SU-DHL-6 (cell line): ENCODE measurements at regions not wholly inside any gene's neighbourhood (a gene's known extent, or its start where the extent isn't known, plus 50 kb on each side); places are given as distances from the start of the nearest gene placed in this dataset.

Source experiments
- H2AFZ ChIP-seq: fragments of 200-600 bp; sonication (generic); 2 replicates; pipeline ENCODE4 v1.6.1; 2014; ENCODE audit warnings: low read depth, mild to moderate bottlenecking, moderate library complexity, mixed read lengths, antibody characterized with exemption, low read length; ENCODE audit not compliant: severe bottlenecking
- H3F3A ChIP-seq: fragments of 200-600 bp; shearing (Covaris generic); 2 replicates; pipeline ENCODE4 v1.6.0; 2016; ENCODE audit warnings: antibody characterized with exemption, mild to moderate bottlenecking; ENCODE audit not compliant: insufficient read depth
- H3K27ac ChIP-seq: fragments of 200-600 bp; sonication (generic); 2 replicates; pipeline ENCODE4 v1.5.1; 2016; ENCODE audit warnings: low read depth, mild to moderate bottlenecking, low read length, moderate library complexity, mixed read lengths
- H3K27me3 ChIP-seq: fragments of 200-600 bp; sonication (generic), shearing (Covaris generic); 2 replicates; pipeline ENCODE4 v1.6.0; 2014; ENCODE audit warnings: mild to moderate bottlenecking, low read length
- H3K36me3 ChIP-seq: fragments of 200-600 bp; sonication (generic); 2 replicates; pipeline ENCODE4 v1.6.1; 2014; ENCODE audit warnings: mild to moderate bottlenecking, low read length, mixed read lengths
- H3K4me2 ChIP-seq: fragments of 300-600, 200-600 bp; shearing (Covaris generic), sonication (generic); 2 replicates; pipeline ENCODE4 v1.6.0; 2014; ENCODE audit warnings: low read length, low read depth, mild to moderate bottlenecking; ENCODE audit not compliant: poor library complexity, severe bottlenecking
- H3K4me3 ChIP-seq: fragments of 200-600 bp; sonication (generic); 2 replicates; pipeline ENCODE4 v1.5.1; 2014; ENCODE audit warnings: antibody characterized with exemption, low read length, mild to moderate bottlenecking, mixed read lengths; ENCODE audit not compliant: insufficient read depth, poor library complexity, severe bottlenecking
- H3K79me2 ChIP-seq: fragments of 200-600 bp; sonication (generic); 2 replicates; pipeline ENCODE4 v1.6.1; 2014; ENCODE audit warnings: mild to moderate bottlenecking, low read length, moderate library complexity; ENCODE audit not compliant: insufficient read depth
- H3K9ac ChIP-seq: fragments of 200-600 bp; sonication (generic); 2 replicates; pipeline ENCODE4 v1.7.0; 2014; ENCODE audit warnings: mild to moderate bottlenecking, low read length
- H3K9me2 ChIP-seq: fragments of 200-600 bp; sonication (generic); replicated peaks from 2 replicates; pipeline ENCODE4 v1.6.1; 2014; ENCODE audit warnings: low read length; ENCODE audit not compliant: insufficient read depth
- H3K9me3 ChIP-seq: fragments of 200-600 bp; sonication (generic); 2 replicates; pipeline ENCODE4 v1.6.1; 2014; ENCODE audit warnings: low read length, mixed read lengths; ENCODE audit not compliant: insufficient read depth
- H4K20me1 ChIP-seq: fragments of 200-600 bp; sonication (generic); 2 replicates; pipeline ENCODE4 v1.6.1; 2014; ENCODE audit warnings: low read depth, mild to moderate bottlenecking, antibody characterized with exemption, low read length, moderate library complexity, mixed read lengths
- EZH2phosphoT487 ChIP-seq: fragments of 200-600 bp; sonication (generic), shearing (Covaris generic); conservative IDR thresholded peaks from 2 replicates; pipeline ENCODE4 v1.6.1; 2018; ENCODE audit warnings: mild to moderate bottlenecking, antibody characterized with exemption, low read length, moderate library complexity, mixed read lengths
- TF ChIP-seq, protein P1 (sequence below): fragments of 200-600 bp; sonication (generic); IDR thresholded peaks from one replicate; pipeline ENCODE4 v1.5.1; 2017; ENCODE audit warnings: antibody characterized with exemption, mild to moderate bottlenecking, low read length, moderate library complexity; ENCODE audit not compliant: insufficient read depth, poor library complexity, severe bottlenecking

DNA sequence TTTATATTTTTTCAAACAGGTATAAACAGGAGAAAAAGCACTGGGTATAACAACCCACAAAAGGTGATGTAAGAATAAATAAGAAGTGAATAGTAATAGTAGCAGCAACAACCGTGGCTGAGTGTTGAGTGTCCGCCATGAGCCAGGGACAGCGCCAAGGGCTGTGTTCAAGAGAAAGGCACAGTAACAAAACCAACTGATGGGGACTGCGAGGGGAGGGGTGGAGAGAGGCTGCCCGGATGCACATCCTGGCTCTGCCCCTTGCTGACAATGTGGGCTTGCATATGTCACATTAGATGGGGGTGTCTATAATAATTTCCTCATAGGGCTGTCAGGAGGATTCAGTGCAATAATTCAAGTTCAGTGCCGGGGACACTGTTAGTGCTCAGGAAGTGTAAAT lies 912.4 kb downstream of the VRK1 start:
- Histone ChIP-seq H3K4me3 (no peak overlapping the region), H3K36me3 (no peaks in the 10 kb centered on the region), H3K79me2 (no peaks in the 10 kb centered on the region), H3F3A (no peaks in the 10 kb centered on the region), H3K27ac (no peak overlapping the region), H2AFZ (no peak overlapping the region), H3K9me3 (no peaks in the 10 kb centered on the region), H3K9ac (no peak overlapping the region), H3K4me2 (no peak overlapping the region), H3K9me2 (no peaks in the 10 kb centered on the region), H4K20me1 (no peaks in the 10 kb centered on the region), H3K27me3 (no peaks in the 10 kb centered on the region)
- TF ChIP-seq EZH2phosphoT487: no peak
- TF ChIP-seq, protein P1, sequence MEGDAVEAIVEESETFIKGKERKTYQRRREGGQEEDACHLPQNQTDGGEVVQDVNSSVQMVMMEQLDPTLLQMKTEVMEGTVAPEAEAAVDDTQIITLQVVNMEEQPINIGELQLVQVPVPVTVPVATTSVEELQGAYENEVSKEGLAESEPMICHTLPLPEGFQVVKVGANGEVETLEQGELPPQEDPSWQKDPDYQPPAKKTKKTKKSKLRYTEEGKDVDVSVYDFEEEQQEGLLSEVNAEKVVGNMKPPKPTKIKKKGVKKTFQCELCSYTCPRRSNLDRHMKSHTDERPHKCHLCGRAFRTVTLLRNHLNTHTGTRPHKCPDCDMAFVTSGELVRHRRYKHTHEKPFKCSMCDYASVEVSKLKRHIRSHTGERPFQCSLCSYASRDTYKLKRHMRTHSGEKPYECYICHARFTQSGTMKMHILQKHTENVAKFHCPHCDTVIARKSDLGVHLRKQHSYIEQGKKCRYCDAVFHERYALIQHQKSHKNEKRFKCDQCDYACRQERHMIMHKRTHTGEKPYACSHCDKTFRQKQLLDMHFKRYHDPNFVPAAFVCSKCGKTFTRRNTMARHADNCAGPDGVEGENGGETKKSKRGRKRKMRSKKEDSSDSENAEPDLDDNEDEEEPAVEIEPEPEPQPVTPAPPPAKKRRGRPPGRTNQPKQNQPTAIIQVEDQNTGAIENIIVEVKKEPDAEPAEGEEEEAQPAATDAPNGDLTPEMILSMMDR: no peak

DNA sequence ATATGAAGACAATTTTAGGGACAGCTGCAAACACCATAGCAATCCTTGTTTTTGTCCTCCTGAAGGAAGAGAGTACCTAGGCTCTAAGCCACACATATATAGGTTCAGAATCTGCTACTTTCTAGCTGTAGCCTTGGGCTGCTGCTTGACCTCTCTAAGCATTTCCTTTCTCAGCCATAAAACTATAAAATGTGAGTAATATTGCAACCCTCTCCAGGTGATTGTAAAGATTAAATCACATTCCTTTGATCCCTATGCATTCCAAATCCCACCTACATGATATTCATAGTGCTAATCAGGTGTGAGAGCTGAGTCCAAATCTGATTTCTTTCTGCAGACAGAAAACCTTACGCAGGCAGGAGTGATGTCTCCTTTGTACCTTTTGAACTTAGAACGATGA lies 913.5 kb downstream of the VRK1 start:
- Histone ChIP-seq H2AFZ (no peak overlapping the region), H3K9ac (no peak overlapping the region)

DNA sequence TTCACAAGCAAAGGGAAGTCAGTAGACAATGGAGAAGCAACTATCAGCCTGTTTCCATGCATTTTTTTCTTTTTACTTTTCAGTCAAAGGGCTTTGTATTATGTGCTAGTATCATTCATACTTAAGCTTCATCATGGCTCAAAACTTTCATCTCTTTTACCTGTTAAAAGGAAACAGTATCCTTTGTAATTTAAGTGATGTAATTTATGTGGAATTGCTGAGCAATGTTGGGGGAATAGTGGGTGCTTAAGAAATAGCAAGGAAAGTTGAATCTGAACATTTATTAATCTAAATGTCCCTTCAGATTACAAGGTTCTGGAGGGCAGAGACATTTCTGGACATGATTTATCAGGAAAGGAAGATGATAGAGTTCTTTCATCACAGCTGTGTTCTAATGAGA lies 915.3 kb downstream of the VRK1 start:
- no peaks in the 10 kb centered on the region for H4K20me1 ChIP-seq
- H3K27ac ChIP-seq: no peak overlapping the region
- no peaks in the 10 kb centered on the region for H3K36me3 ChIP-seq
- H3K79me2 ChIP-seq: no peaks in the 10 kb centered on the region
- no peaks in the 10 kb centered on the region for H3F3A ChIP-seq
- H3K9me2 ChIP-seq: no peaks in the 10 kb centered on the region
- H3K9ac ChIP-seq: no peak overlapping the region
- H3K9me3 ChIP-seq: no peaks in the 10 kb centered on the region
- H2AFZ ChIP-seq: no peak overlapping the region
- no peaks in the 10 kb centered on the region for H3K27me3 ChIP-seq
- TF ChIP-seq, protein P1: no peak
- TF ChIP-seq EZH2phosphoT487: no peak
- H3K4me3 ChIP-seq: no peak overlapping the region
- H3K4me2 ChIP-seq: no peak overlapping the region

More for the DNA sequence above, 913.5 kb downstream of the VRK1 start:
- Histone ChIP-seq H3K9me3 (no peaks in the 10 kb centered on the region), H3K4me2 (no peak overlapping the region), H3K27ac (no peak overlapping the region), H3K4me3 (no peak overlapping the region), H3K27me3 (no peaks in the 10 kb centered on the region), H4K20me1 (no peaks in the 10 kb centered on the region), H3F3A (no peaks in the 10 kb centered on the region), H3K36me3 (no peaks in the 10 kb centered on the region), H3K9me2 (no peaks in the 10 kb centered on the region), H3K79me2 (no peaks in the 10 kb centered on the region)
- TF ChIP-seq, protein P1: no peak
- TF ChIP-seq EZH2phosphoT487: no peak

DNA sequence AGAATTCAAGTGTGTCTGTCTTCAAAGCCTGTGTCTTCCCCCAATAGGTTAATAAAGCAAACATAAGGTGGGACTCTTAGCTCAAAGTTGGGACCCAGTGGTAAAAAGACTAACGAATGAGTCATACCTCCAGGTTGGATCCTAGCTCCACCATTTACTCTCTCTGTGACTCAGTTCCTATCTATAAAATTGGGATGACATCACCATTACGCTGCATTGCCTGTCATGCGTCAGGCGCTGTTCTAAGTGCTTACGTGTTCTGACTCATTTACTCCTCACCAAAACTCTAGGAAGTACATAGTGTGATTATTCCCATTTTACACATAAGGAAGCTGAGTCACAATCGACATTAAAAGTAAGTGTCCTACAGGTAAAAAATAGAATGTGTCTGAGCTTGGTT lies 915.8 kb downstream of the VRK1 start:
- H3K4me2 ChIP-seq: no peak overlapping the region
- H3K9me2 ChIP-seq: no peaks in the 10 kb centered on the region
- H4K20me1 ChIP-seq: no peaks in the 10 kb centered on the region
- TF ChIP-seq, protein P1: no peak
- no peak for TF ChIP-seq EZH2phosphoT487
- H3K27ac ChIP-seq: no peak overlapping the region
- no peak overlapping the region for H2AFZ ChIP-seq
- no peaks in the 10 kb centered on the region for H3K9me3 ChIP-seq
- no peak overlapping the region for H3K4me3 ChIP-seq
- no peaks in the 10 kb centered on the region for H3K27me3 ChIP-seq
- no peak overlapping the region for H3K9ac ChIP-seq
- no peaks in the 10 kb centered on the region for H3F3A ChIP-seq
- H3K79me2 ChIP-seq: no peaks in the 10 kb centered on the region
- no peaks in the 10 kb centered on the region for H3K36me3 ChIP-seq
